ENCODE measurements at regions not wholly inside any gene's neighbourhood (a gene's known extent, or its start where the extent isn't known, plus 50 kb on each side); places are given as distances from the start of the nearest gene placed in this dataset.

DNA sequence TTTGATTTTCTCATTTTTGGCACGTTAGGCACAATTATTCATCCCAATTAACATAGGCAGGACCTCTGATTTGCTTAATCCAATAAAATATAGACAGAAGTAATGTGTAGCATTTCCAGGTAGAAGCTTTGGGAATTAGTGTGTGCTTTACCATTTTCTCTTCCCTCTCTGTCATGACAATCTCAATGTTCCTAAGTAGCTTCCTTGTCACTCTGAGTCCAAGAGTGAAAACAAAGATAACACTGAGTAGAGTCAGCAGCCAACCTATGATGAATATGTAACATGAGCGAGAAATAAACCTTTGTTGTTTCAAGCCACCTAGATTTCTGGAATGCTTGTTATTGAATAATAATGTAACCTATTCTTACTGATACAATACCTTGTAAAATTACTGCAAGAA lies 283.8 kb downstream of the OMA1 start:
- no peak overlapping the region for H3K9ac ChIP-seq (ENCODE audit: low read length)
- no peaks in the 10 kb centered on the region for H3K4me1 ChIP-seq (ENCODE audit: low read length)
- no peak overlapping the region for H3K27ac ChIP-seq (ENCODE audit: low read length)
- H4K20me1 ChIP-seq (ENCODE audit: insufficient read depth, low read length), result no peaks in the 10 kb centered on the region
- no peaks in the 10 kb centered on the region for H3K9me3 ChIP-seq (ENCODE audit: insufficient read depth, low read length)
- H3K4me2 ChIP-seq (ENCODE audit: low read length), result no peak overlapping the region
- H2AFZ ChIP-seq (ENCODE audit: low read depth, low read length), result no peak overlapping the region
- no peaks in the 10 kb centered on the region for H3K79me2 ChIP-seq (ENCODE audit: low read length)
- no peak for TF ChIP-seq EZH2phosphoT487 (IDR thresholded peaks at IDR 0.05; ENCODE audit: low read depth)
- TF ChIP-seq, protein P1, sequence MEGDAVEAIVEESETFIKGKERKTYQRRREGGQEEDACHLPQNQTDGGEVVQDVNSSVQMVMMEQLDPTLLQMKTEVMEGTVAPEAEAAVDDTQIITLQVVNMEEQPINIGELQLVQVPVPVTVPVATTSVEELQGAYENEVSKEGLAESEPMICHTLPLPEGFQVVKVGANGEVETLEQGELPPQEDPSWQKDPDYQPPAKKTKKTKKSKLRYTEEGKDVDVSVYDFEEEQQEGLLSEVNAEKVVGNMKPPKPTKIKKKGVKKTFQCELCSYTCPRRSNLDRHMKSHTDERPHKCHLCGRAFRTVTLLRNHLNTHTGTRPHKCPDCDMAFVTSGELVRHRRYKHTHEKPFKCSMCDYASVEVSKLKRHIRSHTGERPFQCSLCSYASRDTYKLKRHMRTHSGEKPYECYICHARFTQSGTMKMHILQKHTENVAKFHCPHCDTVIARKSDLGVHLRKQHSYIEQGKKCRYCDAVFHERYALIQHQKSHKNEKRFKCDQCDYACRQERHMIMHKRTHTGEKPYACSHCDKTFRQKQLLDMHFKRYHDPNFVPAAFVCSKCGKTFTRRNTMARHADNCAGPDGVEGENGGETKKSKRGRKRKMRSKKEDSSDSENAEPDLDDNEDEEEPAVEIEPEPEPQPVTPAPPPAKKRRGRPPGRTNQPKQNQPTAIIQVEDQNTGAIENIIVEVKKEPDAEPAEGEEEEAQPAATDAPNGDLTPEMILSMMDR (IDR thresholded peaks at IDR 0.05; ENCODE audit: low read depth, low read length), result no peak
- H3K27me3 ChIP-seq (ENCODE audit: low read depth, low read length), result no peaks in the 10 kb centered on the region
- H3K4me3 ChIP-seq (ENCODE audit: low read length), result no peak overlapping the region
- H3K36me3 ChIP-seq (replicated peaks; ENCODE audit: low read depth, low read length), result no peaks in the 10 kb centered on the region

DNA sequence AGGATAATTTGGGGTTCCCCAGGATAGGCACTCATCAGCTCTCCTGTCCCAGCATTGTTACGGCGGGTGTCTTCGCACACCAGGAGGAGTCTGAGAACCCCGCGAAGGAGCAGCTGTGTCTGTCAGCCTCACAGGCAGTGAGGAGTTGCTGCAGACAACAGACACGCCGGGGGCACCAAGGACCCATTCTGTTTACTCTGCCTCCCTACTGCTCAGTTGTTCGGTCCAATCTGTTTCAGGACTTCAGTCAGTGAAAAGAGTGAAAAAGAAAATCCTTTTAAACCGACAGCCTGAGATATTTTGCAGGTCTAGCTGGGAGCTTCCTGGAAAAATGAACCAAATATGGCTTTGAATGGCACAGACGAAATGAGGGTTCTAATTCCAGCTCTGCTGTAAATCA lies 288.4 kb downstream of the OMA1 start:
- H3K4me1 ChIP-seq (ENCODE audit: low read length), result no peaks in the 10 kb centered on the region
- no peak overlapping the region for H3K27ac ChIP-seq (ENCODE audit: low read length)
- H3K4me3 ChIP-seq (ENCODE audit: low read length), result no peak overlapping the region
- no peaks in the 10 kb centered on the region for H3K79me2 ChIP-seq (ENCODE audit: low read length)
- H3K27me3 ChIP-seq (ENCODE audit: low read depth, low read length), result no peaks in the 10 kb centered on the region
- no peak overlapping the region for H3K4me2 ChIP-seq (ENCODE audit: low read length)
- no peak overlapping the region for H2AFZ ChIP-seq (ENCODE audit: low read depth, low read length)
- H3K36me3 ChIP-seq (replicated peaks; ENCODE audit: low read depth, low read length), result no peaks in the 10 kb centered on the region
- TF ChIP-seq EZH2phosphoT487 (IDR thresholded peaks at IDR 0.05; ENCODE audit: low read depth), result no peak
- TF ChIP-seq, protein P1 (IDR thresholded peaks at IDR 0.05; ENCODE audit: low read depth, low read length), result no peak
- H3K9me3 ChIP-seq (ENCODE audit: insufficient read depth, low read length), result no peaks in the 10 kb centered on the region
- H3K9ac ChIP-seq (ENCODE audit: low read length), result no peak overlapping the region
- H4K20me1 ChIP-seq (ENCODE audit: insufficient read depth, low read length), result no peaks in the 10 kb centered on the region

DNA sequence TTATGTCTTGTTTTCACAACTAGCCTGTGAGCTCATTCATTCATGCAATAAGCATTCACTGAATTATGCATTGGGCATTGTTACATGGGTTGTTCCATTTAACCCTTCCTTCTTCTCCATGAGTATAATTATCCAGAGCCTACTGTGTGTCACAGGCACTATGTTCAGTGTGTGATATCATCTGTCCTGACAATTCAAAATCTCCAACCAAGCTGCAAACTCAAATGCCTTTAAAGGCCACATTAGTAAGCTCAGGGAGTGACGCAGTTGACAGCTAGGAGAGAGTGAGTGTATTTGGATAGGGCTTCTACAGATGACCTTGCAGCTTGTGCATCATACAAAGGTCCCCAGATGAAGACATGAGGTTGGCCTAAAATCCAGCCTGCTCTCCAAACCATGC lies 289.5 kb downstream of the OMA1 start:
- TF ChIP-seq EZH2phosphoT487 (IDR thresholded peaks at IDR 0.05; ENCODE audit: low read depth), result no peak
- TF ChIP-seq, protein P1 (IDR thresholded peaks at IDR 0.05; ENCODE audit: low read depth, low read length), result no peak
- no peaks in the 10 kb centered on the region for H3K9me3 ChIP-seq (ENCODE audit: insufficient read depth, low read length)

DNA sequence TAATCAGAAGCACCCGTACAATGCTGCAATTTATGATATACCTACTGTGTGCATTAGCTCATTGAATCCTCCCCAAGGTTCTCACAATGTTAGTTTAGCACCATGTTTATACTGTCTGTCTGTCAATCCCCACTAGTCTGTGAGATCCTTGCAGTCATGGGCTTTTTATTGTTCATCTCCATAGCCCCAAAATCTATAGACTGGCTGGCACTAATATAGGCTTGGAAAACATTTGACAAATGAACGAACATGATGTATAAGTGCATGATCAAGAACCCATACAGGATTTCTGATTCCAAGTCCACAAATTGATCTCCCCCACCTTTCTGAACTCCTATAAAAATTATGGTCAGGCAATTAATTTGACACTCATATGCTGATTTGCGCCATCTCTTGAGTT lies 290.0 kb downstream of the OMA1 start:
- H3K9ac ChIP-seq (ENCODE audit: low read length), result no peak overlapping the region

More for the DNA sequence above, 289.5 kb downstream of the OMA1 start:
- Histone ChIP-seq H3K27ac (ENCODE audit: low read length) (no peak overlapping the region), H4K20me1 (ENCODE audit: insufficient read depth, low read length) (no peaks in the 10 kb centered on the region), H2AFZ (ENCODE audit: low read depth, low read length) (no peak overlapping the region), H3K79me2 (ENCODE audit: low read length) (no peaks in the 10 kb centered on the region), H3K4me3 (ENCODE audit: low read length) (no peak overlapping the region), H3K4me2 (ENCODE audit: low read length) (no peak overlapping the region), H3K27me3 (ENCODE audit: low read depth, low read length) (no peaks in the 10 kb centered on the region), H3K4me1 (ENCODE audit: low read length) (no peaks in the 10 kb centered on the region), H3K36me3 (replicated peaks; ENCODE audit: low read depth, low read length) (no peaks in the 10 kb centered on the region), H3K9ac (ENCODE audit: low read length) (no peak overlapping the region)

More for the DNA sequence above, 290.0 kb downstream of the OMA1 start:
- no peaks in the 10 kb centered on the region for H3K79me2 ChIP-seq (ENCODE audit: low read length)
- no peaks in the 10 kb centered on the region for H3K36me3 ChIP-seq (replicated peaks; ENCODE audit: low read depth, low read length)
- H3K27me3 ChIP-seq (ENCODE audit: low read depth, low read length), result no peaks in the 10 kb centered on the region
- H3K4me1 ChIP-seq (ENCODE audit: low read length), result no peaks in the 10 kb centered on the region
- no peak overlapping the region for H3K27ac ChIP-seq (ENCODE audit: low read length)
- no peak overlapping the region for H2AFZ ChIP-seq (ENCODE audit: low read depth, low read length)
- no peak for TF ChIP-seq EZH2phosphoT487 (IDR thresholded peaks at IDR 0.05; ENCODE audit: low read depth)
- TF ChIP-seq, protein P1 (IDR thresholded peaks at IDR 0.05; ENCODE audit: low read depth, low read length), result no peak
- H4K20me1 ChIP-seq (ENCODE audit: insufficient read depth, low read length), result no peaks in the 10 kb centered on the region
- no peak overlapping the region for H3K4me2 ChIP-seq (ENCODE audit: low read length)
- H3K4me3 ChIP-seq (ENCODE audit: low read length), result no peak overlapping the region
- no peaks in the 10 kb centered on the region for H3K9me3 ChIP-seq (ENCODE audit: insufficient read depth, low read length)
